ENCODE measurements at regions not wholly inside any gene's neighbourhood (a gene's known extent, or its start where the extent isn't known, plus 50 kb on each side); places are given as distances from the start of the nearest gene placed in this dataset.
A peak's percentile ranks its signal among the peaks of the same experiment; 100 is the strongest.

- no peaks in the 10 kb centered on the region for H4K20me1 ChIP-seq (ENCODE audit: insufficient read depth, low read length)
- ChIA-PET CTCF (ENCODE audit: low intra/inter-chr PET ratio, low total read pairs) (no interaction called here), POLR2A (no interaction called here)
- TF ChIP-seq USF2 (IDR thresholded peaks at IDR 0.05; ENCODE audit: low read depth, low read length) (peak; percentile 13; the same call in 1 of the 2 replicates), USF2 (CRISPR knock-in tag; IDR thresholded peaks at IDR 0.05; ENCODE audit: borderline replicate concordance) (no peak), ZNF746 (CRISPR knock-in tag; IDR thresholded peaks at IDR 0.05) (no peak)
- BruUV-seq (replicated peaks): no TSS peak
- ATAC-seq (no peak), FAIRE-seq (no peak), DNase-seq (ENCODE audit: low spot score) (no peak)
- no peaks in the 10 kb centered on the region for H3K36me3 ChIP-seq (replicated peaks in 1 of 2; ENCODE audit: control insufficient read depth in 1 of 2, insufficient read depth in 2 of 2, low read length in 2 of 2)
- H3K9ac ChIP-seq (ENCODE audit: insufficient read depth, low read depth, low read length): no peak overlapping the region
- H3K79me2 ChIP-seq (ENCODE audit: insufficient read depth, low read length): no peaks in the 10 kb centered on the region
- no peak overlapping the region for H2AFZ ChIP-seq (ENCODE audit: low read length)
- intact Hi-C loops (cut with micrococcal nuclease; ENCODE audit: unreplicated experiment): no loop called here
- H3K4me3 ChIP-seq (replicated peaks in 1 of 3; ENCODE audit: insufficient read depth in 1 of 3, low read depth in 2 of 3, low read length in 3 of 3): no peak overlapping the region
- no peaks in the 10 kb centered on the region for H3K9me3 ChIP-seq (ENCODE audit: low read length)
- WGBS (ENCODE audit: low lambda C conversion rate): 27% methylated on average over 2 of the region's 2 CpGs
- in situ Hi-C loops (cut with HindIII; ENCODE audit: extremely low pct_ligation_motif_present, low pct_unique_long_range_greater_than_20kb): no loop called here
- H3K4me1 ChIP-seq (ENCODE audit: insufficient read depth, low read length): no peaks in the 10 kb centered on the region
- no peak overlapping the region for H3K4me2 ChIP-seq (ENCODE audit: low read depth, low read length)
- peaks cover 0 to 20% of the 10 kb centered on the region in 2 experiments; a peak in 2 of 5 replicates for H3K27me3 ChIP-seq (ENCODE audit: control insufficient read depth in 1 of 2, insufficient read depth in 2 of 2, low read length in 2 of 2)
- H3K27ac ChIP-seq (ENCODE audit: extremely low read length, insufficient read depth, low read length): no peak overlapping the region
These were observed 360.4 kb downstream of the SLC4A3 start for GRCh38 chr2:219987830-219988229.

DNA sequence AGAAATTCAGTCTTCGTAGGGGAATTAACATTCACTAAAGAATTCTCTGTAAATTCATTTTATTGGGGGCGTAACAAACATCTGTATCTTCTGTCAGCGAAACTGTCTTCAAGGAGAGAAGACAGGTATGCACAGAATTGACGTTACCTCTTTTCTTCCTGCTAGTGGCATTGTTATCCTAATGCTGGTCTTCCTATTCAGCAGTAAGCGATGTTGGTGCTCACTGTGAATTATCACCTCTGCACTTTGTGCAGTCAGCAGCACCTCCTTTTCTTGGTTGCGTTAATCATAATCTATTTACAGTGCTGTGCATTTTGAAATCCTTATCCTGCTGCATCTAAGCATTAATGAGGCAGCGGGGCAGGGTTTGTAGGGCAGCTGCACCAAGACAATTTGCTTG lies 362.3 kb downstream of the SLC4A3 start:
- intact Hi-C loops (cut with micrococcal nuclease; ENCODE audit: unreplicated experiment): no loop called here
- Histone ChIP-seq H4K20me1 (ENCODE audit: insufficient read depth, low read length) (no peaks in the 10 kb centered on the region), H3K27me3 (ENCODE audit: control insufficient read depth in 1 of 2, insufficient read depth in 2 of 2, low read length in 2 of 2) (peaks cover 0 to 29% of the 10 kb centered on the region in 2 experiments; a peak in 2 of 5 replicates), H3K9ac (ENCODE audit: insufficient read depth, low read depth, low read length) (no peak overlapping the region), H3K4me1 (ENCODE audit: insufficient read depth, low read length) (no peaks in the 10 kb centered on the region), H3K4me3 (replicated peaks in 1 of 3; ENCODE audit: insufficient read depth in 1 of 3, low read depth in 2 of 3, low read length in 3 of 3) (no peak overlapping the region), H3K4me2 (ENCODE audit: low read depth, low read length) (no peak overlapping the region), H3K36me3 (replicated peaks in 1 of 2; ENCODE audit: control insufficient read depth in 1 of 2, insufficient read depth in 2 of 2, low read length in 2 of 2) (no peaks in the 10 kb centered on the region), H3K79me2 (ENCODE audit: insufficient read depth, low read length) (no peaks in the 10 kb centered on the region), H3K27ac (ENCODE audit: extremely low read length, insufficient read depth, low read length) (no peak overlapping the region), H2AFZ (ENCODE audit: low read length) (no peak overlapping the region), H3K9me3 (ENCODE audit: low read length) (no peaks in the 10 kb centered on the region)
- no peak for ATAC-seq
- FAIRE-seq: no peak
- 16% methylated on average over 7 of the region's 7 CpGs for WGBS (ENCODE audit: low lambda C conversion rate)
- no TSS peak for BruUV-seq (replicated peaks)
- in situ Hi-C loops (cut with HindIII; ENCODE audit: extremely low pct_ligation_motif_present, low pct_unique_long_range_greater_than_20kb): no loop called here
- POLR2A ChIA-PET: no interaction called here
- CTCF ChIA-PET (ENCODE audit: low intra/inter-chr PET ratio, low total read pairs): no interaction called here
- DNase-seq (ENCODE audit: low spot score): no peak
- TF ChIP-seq NCOA2 (CRISPR knock-in tag; IDR thresholded peaks at IDR 0.05): no peak
- no peak for TF ChIP-seq RFXAP (CRISPR knock-in tag; IDR thresholded peaks at IDR 0.05; ENCODE audit: borderline replicate concordance)
